ENCODE measurements at regions not wholly inside any gene's neighbourhood (a gene's known extent, or its start where the extent isn't known, plus 50 kb on each side); places are given as distances from the start of the nearest gene placed in this dataset.

DNA sequence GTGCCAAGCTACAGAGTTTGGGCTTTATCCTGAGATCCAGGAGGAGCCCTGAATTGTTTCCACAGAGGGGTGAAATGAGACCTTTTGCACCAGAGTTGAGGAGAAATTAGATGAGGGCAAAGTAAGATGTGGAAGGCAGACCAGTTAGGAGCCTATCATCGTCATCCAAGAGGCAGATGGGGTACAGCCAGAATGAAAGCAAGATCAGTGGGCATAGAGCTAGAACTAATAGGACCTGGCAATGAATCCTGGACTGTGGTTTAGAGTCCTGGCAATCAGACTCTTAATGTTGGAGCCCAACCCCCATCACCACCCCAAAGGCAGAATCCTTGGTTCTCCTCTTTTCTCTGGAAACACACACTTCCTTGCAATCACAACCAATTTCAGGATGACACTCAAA, 166.6 kb upstream of the HMGA2 start:
- H3K27ac Mint-ChIP-seq: no peak overlapping the region
- ATAC-seq (replicated peaks in 1 of 2) (no peak), DNase-seq (no peak)
- H3K9me3 Mint-ChIP-seq: peaks cover 0 to 6% of the 10 kb centered on the region in 2 donors
- peaks cover 30% of the 10 kb centered on the region for H3K4me1 Mint-ChIP-seq (ENCODE audit: low read depth)
- no peak overlapping the region for H3K4me3 Mint-ChIP-seq
- H3K36me3 Mint-ChIP-seq (ENCODE audit: insufficient read depth in 2 of 2): peaks cover 0 to 5% of the 10 kb centered on the region in 2 donors
- peaks cover 78% of the 10 kb centered on the region for H3K27me3 Mint-ChIP-seq (ENCODE audit: low read depth)

DNA sequence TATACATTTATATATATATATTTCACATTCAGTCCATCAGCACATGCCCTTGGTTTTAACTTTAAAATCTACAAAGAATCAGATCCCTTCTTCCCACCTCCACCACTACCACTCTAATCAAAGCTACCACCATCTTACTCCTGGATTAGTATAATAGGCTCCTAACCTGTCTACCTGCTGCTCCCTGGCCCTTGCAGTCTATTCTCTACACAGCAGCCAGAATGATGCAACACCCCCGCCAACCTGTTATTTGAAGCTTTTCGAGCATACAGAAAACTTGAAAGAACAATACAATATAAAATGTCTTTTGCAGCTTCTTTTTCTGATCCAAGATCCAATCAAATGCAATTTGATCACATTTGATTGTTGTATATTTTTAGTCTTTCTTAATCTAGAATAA, 165.9 kb upstream of the HMGA2 start:
- Mint-ChIP-seq H3K4me3 (no peak overlapping the region), H3K36me3 (ENCODE audit: insufficient read depth in 2 of 2) (peaks cover 0 to 5% of the 10 kb centered on the region in 2 donors), H3K4me1 (ENCODE audit: low read depth) (peaks cover 30% of the 10 kb centered on the region), H3K27me3 (ENCODE audit: low read depth) (peaks cover 76% of the 10 kb centered on the region), H3K9me3 (peaks cover 0 to 6% of the 10 kb centered on the region in 2 donors), H3K27ac (no peak overlapping the region)
- ATAC-seq (replicated peaks in 1 of 2) (no peak), DNase-seq (no peak)

DNA sequence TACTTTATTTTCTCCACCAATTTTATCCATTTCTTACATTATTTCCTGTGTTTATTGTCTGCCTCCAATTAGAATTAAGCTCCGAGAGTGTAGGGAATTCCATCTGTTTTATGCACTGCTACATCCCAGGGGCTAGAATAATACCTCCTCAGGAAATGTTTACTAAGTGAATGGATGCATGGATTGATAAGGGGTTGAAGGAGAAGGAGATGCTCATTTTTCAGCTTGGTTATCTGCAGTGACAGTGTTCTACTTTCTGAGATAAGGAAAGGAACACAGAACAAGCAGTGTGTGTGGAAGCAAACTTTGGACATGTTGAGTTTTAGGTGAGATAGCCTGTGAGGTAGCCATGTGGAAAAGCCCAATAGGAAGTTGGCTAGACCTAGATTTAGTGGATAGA, 164.6 kb upstream of the HMGA2 start:
- H3K9me3 Mint-ChIP-seq: peaks cover 4 to 6% of the 10 kb centered on the region in 2 donors
- H3K4me1 Mint-ChIP-seq (ENCODE audit: low read depth): peaks cover 30% of the 10 kb centered on the region
- peaks cover 3 to 5% of the 10 kb centered on the region in 2 donors for H3K36me3 Mint-ChIP-seq (ENCODE audit: insufficient read depth in 2 of 2)
- ATAC-seq (replicated peaks in 1 of 2): no peak
- no peak for DNase-seq
- no peak overlapping the region for H3K27ac Mint-ChIP-seq
- H3K4me3 Mint-ChIP-seq: no peak overlapping the region
- H3K27me3 Mint-ChIP-seq (ENCODE audit: low read depth): peaks cover 74% of the 10 kb centered on the region

DNA sequence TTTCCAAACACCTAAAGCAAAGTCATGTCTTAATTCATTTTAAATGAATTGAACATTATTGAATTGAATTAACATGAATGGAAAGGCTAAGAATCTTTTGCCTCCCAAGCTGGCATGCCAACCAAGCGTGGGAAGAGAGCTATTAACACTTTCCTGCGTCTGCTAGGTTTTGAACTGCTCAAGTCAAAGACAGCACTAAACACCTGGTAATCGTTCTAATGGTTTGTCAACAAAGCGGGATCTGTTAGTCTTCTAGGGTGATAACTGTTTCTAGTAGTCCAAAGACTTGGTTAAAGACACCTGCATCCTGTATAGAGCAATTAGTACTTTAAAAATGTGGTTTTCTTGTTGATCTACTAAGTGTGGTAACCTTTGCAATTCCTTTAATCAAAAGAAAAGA, 164.2 kb upstream of the HMGA2 start:
- H3K9me3 Mint-ChIP-seq: peaks cover 5 to 6% of the 10 kb centered on the region in 2 donors
- ATAC-seq (replicated peaks in 1 of 2): no peak
- H3K36me3 Mint-ChIP-seq (ENCODE audit: insufficient read depth in 2 of 2): peaks cover 5 to 8% of the 10 kb centered on the region in 2 donors
- H3K4me3 Mint-ChIP-seq: no peak overlapping the region
- H3K4me1 Mint-ChIP-seq (ENCODE audit: low read depth): peaks cover 30% of the 10 kb centered on the region
- H3K27ac Mint-ChIP-seq: no peak overlapping the region
- H3K27me3 Mint-ChIP-seq (ENCODE audit: low read depth): peaks cover 74% of the 10 kb centered on the region
- DNase-seq: no peak

DNA sequence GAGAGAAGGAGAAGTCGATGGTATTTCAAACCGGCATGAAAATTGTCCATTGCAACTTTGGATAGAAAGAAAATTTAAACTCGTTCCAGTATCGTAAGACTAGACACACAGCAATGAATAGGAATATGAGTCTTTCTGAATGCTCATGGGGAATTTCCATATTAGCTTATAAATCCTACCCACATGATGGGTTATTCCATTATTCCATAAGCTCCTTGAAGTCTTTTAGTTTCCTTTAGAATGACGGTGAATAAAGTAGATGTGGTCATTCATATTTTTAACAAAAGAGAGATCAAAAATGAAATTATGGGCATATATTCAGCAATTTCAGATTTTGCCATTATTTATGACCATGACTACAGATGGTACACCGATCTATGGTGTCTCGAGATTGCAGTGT, 163.4 kb upstream of the HMGA2 start:
- Mint-ChIP-seq H3K4me3 (no peak overlapping the region), H3K27ac (no peak overlapping the region), H3K4me1 (ENCODE audit: low read depth) (peaks cover 28% of the 10 kb centered on the region), H3K9me3 (peaks cover 8 to 9% of the 10 kb centered on the region in 2 donors), H3K27me3 (ENCODE audit: low read depth) (peaks cover 71% of the 10 kb centered on the region), H3K36me3 (ENCODE audit: insufficient read depth in 2 of 2) (peaks cover 7 to 11% of the 10 kb centered on the region in 2 donors)
- DNase-seq (no peak), ATAC-seq (replicated peaks in 1 of 2) (no peak)

DNA sequence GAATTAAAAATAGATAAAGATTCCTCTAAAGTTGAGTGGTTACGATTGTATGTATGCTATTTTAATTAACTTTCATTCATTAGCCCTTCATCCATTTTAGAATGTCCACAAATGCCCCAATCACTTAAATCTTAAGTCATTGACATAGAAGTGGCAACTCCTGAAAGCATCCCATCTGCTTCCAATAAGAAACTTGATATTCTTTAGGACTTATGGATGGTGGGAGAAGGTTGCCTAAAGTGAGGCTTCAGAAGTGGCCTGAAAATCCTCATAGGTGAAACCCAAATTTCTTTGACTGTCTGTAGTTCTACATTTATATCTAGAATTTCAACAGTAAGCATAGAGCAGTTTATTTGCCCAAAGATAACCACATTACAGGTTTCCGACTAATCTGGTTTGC, 161.7 kb upstream of the HMGA2 start:
- Mint-ChIP-seq H3K27ac (no peak overlapping the region), H3K4me3 (no peak overlapping the region), H3K4me1 (ENCODE audit: low read depth) (peaks cover 25% of the 10 kb centered on the region), H3K27me3 (ENCODE audit: low read depth) (peaks cover 58% of the 10 kb centered on the region), H3K9me3 (peaks cover 8 to 11% of the 10 kb centered on the region in 2 donors), H3K36me3 (ENCODE audit: insufficient read depth in 2 of 2) (peaks cover 7 to 13% of the 10 kb centered on the region in 2 donors)
- ATAC-seq (replicated peaks in 1 of 2) (no peak), DNase-seq (no peak)

DNA sequence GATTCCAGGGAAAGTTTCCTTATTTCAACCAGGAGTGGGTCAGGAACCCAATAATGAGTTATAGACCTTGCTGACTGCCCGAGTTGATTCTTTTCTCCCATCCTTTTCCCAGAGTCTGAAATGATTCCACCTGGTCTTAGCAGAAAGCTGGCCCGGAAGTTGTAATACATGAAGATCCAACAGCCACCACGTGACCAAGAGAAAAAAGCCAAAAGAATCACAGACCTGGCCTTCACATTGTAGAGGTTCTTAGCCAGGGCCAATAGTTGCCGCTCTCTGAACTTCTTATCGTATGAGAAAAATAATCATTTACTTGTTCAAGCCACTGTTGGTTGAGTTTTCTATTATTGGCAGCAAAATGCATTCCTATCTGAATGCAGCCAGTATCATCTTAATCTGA, 161.2 kb upstream of the HMGA2 start:
- Mint-ChIP-seq H3K4me1 (ENCODE audit: low read depth) (peaks cover 24% of the 10 kb centered on the region), H3K27ac (no peak overlapping the region), H3K4me3 (no peak overlapping the region), H3K9me3 (peaks cover 8 to 11% of the 10 kb centered on the region in 2 donors), H3K36me3 (ENCODE audit: insufficient read depth in 2 of 2) (peaks cover 7 to 13% of the 10 kb centered on the region in 2 donors), H3K27me3 (ENCODE audit: low read depth) (peaks cover 56% of the 10 kb centered on the region)
- ATAC-seq (replicated peaks in 1 of 2) (no peak), DNase-seq (no peak)

DNA sequence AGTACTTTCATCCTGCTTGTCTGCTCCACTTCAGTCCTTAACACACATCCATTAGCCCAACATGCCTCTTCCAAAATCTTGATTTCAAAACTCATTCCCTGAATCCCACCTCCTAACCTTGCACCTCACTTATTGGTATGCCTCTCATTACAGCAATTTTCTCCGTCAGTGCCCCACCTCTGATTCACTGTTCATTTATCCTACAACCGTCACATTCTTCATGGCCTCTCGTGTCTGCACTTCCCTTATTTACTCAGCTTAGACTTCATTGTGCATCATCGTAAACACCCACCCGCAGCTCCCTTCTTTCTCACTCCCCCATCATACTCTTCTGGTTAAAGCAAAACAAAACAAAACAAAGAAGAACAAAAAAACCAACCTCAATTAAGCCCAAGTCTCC, 160.6 kb upstream of the HMGA2 start:
- no peak for ATAC-seq (replicated peaks in 1 of 2)

DNA sequence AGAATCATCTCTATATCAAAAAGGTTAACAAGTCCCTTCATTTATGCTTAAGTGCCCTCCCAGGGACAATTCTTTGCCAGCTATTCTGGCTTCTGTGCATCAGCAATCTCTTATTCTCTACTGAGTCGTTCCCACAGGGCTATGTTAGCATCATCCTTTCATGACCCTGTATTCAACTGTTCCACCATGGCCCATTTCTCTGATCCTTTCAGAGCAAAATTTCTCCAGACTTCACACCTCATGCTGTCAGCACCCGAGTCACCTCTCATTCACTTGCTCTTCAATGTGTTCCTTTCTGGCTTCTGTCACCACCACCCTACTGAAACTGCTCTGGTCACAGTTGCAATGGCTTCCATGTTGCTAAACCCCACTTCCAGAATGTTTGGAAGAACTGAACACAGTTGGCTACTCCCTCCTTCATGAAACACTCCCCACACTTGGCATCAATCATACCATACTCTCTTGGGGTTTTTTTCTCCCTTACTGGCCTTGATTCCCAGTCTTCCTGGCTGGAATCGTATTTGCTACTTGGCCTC, 159.5 kb upstream of the HMGA2 start:
- Mint-ChIP-seq H3K27ac (no peak overlapping the region), H3K9me3 (peaks cover 2 to 11% of the 10 kb centered on the region in 2 donors), H3K4me3 (no peak overlapping the region), H3K4me1 (ENCODE audit: low read depth) (peaks cover 27% of the 10 kb centered on the region), H3K27me3 (ENCODE audit: low read depth) (peaks cover 54% of the 10 kb centered on the region), H3K36me3 (ENCODE audit: insufficient read depth in 2 of 2) (peaks cover 2 to 13% of the 10 kb centered on the region in 2 donors)
- no peak for DNase-seq
- peak in 1 of 2 donors; percentile 17 for ATAC-seq (replicated peaks in 1 of 2)

More for the DNA sequence above, 160.6 kb upstream of the HMGA2 start:
- Mint-ChIP-seq H3K27ac (no peak overlapping the region), H3K4me1 (ENCODE audit: low read depth) (peaks cover 20% of the 10 kb centered on the region), H3K4me3 (no peak overlapping the region), H3K27me3 (ENCODE audit: low read depth) (peaks cover 56% of the 10 kb centered on the region), H3K9me3 (peaks cover 6 to 11% of the 10 kb centered on the region in 2 donors), H3K36me3 (ENCODE audit: insufficient read depth in 2 of 2) (peaks cover 7 to 13% of the 10 kb centered on the region in 2 donors)
- DNase-seq: no peak

DNA sequence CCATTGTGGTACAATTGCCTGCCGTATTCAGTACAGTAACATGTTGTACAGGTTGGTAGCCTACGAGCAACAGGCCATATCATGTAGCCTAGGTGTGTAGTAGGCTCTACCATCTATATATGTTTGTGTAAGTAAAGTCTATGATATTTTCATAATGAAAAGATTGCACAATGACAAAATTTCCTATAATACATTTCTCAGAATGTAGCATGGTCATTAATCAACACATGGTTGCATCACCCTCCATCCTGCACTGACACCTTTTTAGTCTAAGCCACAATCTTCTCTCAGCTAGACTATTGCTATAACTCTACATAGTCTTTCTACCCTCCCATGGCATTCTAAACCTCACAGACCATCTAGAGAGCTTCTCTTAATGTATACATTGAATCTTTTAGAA, 158.5 kb upstream of the HMGA2 start:
- H3K4me3 Mint-ChIP-seq: no peak overlapping the region
- H3K4me1 Mint-ChIP-seq (ENCODE audit: low read depth): peaks cover 30% of the 10 kb centered on the region
- no peak for DNase-seq
- ATAC-seq (replicated peaks in 1 of 2): peak; percentile 29 to 35
- H3K27me3 Mint-ChIP-seq (ENCODE audit: low read depth): peaks cover 52% of the 10 kb centered on the region
- peaks cover 2 to 13% of the 10 kb centered on the region in 2 donors for H3K36me3 Mint-ChIP-seq (ENCODE audit: insufficient read depth in 2 of 2)
- no peak overlapping the region for H3K27ac Mint-ChIP-seq
- H3K9me3 Mint-ChIP-seq: peaks cover 2 to 11% of the 10 kb centered on the region in 2 donors

DNA sequence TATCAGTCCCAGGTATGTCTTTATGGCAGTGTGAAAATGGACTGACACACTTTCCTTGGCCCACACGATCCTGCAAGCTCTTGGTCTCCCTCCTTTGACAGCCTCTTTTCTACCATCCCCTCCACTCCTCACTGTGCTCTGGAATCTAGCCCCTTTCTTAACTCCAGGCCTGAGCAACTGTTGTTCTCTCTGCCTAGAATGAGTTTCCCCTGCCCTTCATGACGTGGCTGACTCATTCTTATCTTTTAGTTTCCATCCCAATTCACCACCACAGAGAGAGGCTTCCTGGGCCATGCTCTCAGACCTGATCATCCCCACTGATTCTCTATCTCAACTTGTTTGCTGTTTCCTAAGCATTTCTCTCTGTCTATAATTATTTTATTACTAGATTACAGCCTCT, 157.4 kb upstream of the HMGA2 start:
- H3K4me3 Mint-ChIP-seq: peak overlapping the region; percentile 8 to 44
- DNase-seq (peak; percentile 33), ATAC-seq (replicated peaks in 1 of 2) (peak; percentile 88 to 93)
- H3K4me1 Mint-ChIP-seq (ENCODE audit: low read depth): peaks cover 34% of the 10 kb centered on the region
- H3K27ac Mint-ChIP-seq: peak overlapping the region; percentile 20
- peaks cover 2 to 13% of the 10 kb centered on the region in 2 donors for H3K36me3 Mint-ChIP-seq (ENCODE audit: insufficient read depth in 2 of 2)
- peaks cover 2 to 11% of the 10 kb centered on the region in 2 donors for H3K9me3 Mint-ChIP-seq
- H3K27me3 Mint-ChIP-seq (ENCODE audit: low read depth): peaks cover 51% of the 10 kb centered on the region

DNA sequence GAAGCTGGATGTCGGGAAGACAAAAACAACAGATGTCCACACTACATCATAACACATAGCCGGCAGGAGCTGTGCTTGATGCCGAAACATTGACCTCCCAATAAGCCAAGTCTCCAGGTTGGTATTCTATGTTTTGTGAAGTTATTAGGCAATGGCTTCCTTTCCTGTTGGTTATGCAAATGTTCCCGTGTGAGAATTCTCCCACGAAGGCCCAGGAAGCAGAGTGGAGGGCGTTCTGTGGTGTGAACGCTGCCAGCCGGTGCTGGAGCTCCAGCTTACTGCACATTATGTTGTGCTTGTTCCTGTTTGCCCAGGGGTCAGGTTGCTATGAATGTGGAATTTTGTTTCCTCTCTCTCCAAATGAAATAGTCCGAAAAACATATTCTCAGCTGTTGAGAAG, 156.4 kb upstream of the HMGA2 start:
- Mint-ChIP-seq H3K36me3 (ENCODE audit: insufficient read depth in 2 of 2) (peaks cover 2 to 13% of the 10 kb centered on the region in 2 donors), H3K9me3 (peaks cover 2 to 11% of the 10 kb centered on the region in 2 donors), H3K27ac (no peak overlapping the region), H3K27me3 (ENCODE audit: low read depth) (peaks cover 49% of the 10 kb centered on the region), H3K4me1 (ENCODE audit: low read depth) (peaks cover 34% of the 10 kb centered on the region), H3K4me3 (no peak overlapping the region)
- DNase-seq: no peak
- no peak for ATAC-seq (replicated peaks in 1 of 2)

DNA sequence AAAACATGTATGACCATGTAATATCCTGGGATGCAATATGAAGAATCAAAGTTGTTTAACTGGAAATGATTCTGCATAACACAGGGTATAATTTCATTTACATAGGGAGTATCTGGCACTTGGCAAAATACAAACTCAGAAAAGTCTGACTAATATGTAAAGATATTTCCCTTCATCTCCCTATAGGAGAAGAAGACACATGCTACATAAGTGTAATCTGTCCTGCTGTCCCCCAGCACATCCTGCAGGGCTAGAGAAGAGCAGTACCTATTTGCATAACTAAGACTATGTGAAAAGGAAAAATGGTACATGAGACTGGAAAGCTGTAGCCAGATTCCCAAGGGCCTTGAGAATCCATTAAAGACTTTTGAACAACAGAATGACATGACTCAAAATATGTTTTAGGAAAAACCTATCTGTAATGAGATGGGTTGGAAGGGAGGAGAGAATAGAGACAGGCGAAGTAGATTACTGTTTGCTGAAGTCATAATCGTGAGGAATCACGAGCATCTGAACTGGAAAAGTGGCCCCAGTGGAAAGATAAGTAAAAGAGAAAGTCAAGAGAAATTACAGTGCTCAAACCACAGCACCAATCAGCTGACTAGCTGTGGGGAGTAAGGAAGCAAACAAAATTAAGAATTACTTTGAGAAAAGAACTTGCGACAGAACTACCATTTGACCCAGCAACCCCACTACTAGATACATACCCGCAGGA, 155.1 kb upstream of the HMGA2 start:
- no peak overlapping the region for H3K27ac Mint-ChIP-seq
- no peak for DNase-seq
- H3K36me3 Mint-ChIP-seq (ENCODE audit: insufficient read depth in 2 of 2): peaks cover 2 to 12% of the 10 kb centered on the region in 2 donors

More for the DNA sequence above, 155.1 kb upstream of the HMGA2 start:
- H3K4me3 Mint-ChIP-seq: no peak overlapping the region
- H3K9me3 Mint-ChIP-seq: peaks cover 2 to 6% of the 10 kb centered on the region in 2 donors
- peaks cover 34% of the 10 kb centered on the region for H3K4me1 Mint-ChIP-seq (ENCODE audit: low read depth)
- peaks cover 37% of the 10 kb centered on the region for H3K27me3 Mint-ChIP-seq (ENCODE audit: low read depth)
- ATAC-seq (replicated peaks in 1 of 2): no peak
